Glomerular endothelial cell (primary cell): ENCODE measurements at regions not wholly inside any gene's neighbourhood (a gene's known extent, or its start where the extent isn't known, plus 50 kb on each side); places are given as distances from the start of the nearest gene placed in this dataset.

Experiments used
- DNase-seq: peaks from one replicate; pipeline ENCODE4 v3.0.0-alpha.2; 2011; ENCODE audit warnings: low read depth, low spot score; ENCODE audit errors: extremely low read depth

- no peak for DNase-seq
These were observed 573.3 kb upstream of the CTNND2 start for GRCh38 chr5:12477554-12477953.

DNA sequence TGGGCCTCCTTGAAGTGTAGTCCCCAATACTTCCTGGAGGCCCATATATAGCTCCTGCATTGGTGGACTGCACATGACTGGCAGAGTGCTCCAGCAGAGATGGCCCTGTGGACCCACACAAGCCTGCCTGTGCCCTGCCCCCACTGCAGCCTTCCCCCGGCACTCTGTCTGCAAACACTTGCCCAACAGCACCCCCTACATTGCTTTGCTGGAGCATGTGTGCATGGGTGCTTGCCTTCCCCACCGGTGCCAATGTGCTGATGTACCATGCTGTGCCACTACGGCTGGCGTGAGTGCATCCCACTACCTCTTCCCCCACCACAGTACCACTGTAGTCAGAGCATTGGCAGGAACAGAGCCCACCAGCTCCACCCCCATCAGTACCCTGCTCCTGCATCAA, 563.6 kb upstream of the CTNND2 start:
- DNase-seq = no peak

GRCh38 chr5:12460493-12461261, 556.4 kb upstream of the CTNND2 start:
- DNase-seq = no peak

DNA sequence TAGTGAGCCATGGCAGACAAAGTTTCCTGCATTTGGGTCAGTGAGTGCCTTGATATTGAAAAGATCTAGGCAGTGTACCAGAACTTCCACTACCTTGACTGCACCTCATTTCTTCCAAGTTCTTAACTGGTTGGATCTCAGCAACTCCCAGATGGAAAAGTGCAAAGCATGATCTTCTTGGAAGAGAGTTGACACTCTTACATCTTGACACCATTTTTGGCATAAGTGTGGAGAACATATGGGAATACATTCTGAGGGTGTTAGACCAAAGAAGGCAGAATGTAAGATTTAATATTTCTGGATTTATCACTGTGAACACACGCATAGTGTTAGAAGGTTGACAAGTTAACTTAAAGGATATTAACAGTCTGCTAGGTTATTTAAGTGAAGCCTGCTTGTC, 555.1 kb upstream of the CTNND2 start:
- no peak for DNase-seq

GRCh38 chr5:12419075-12419474, 514.8 kb upstream of the CTNND2 start:
- DNase-seq = no peak

DNA sequence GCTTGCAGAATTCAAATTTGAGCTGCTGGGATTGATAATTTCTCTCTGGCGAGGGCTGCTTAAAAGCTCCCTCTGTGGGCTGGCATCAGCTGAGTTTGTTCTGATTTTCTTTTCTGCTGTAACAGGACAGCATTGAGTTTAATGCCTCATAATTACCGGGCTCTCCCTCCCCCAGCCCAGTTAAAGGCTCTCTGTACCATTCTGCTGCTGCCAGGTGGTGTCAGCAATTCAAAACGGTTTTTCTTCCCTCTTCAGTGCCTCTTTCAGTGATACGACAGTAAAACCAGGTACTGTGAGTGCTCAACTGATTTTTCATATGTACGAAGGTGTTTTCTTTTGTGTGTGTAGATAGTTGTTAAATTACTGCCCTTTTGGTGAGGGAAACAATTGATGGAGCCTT, 509.3 kb upstream of the CTNND2 start:
- DNase-seq = no peak

GRCh38 chr5:12413075-12413474, 508.8 kb upstream of the CTNND2 start:
- no peak for DNase-seq

DNA sequence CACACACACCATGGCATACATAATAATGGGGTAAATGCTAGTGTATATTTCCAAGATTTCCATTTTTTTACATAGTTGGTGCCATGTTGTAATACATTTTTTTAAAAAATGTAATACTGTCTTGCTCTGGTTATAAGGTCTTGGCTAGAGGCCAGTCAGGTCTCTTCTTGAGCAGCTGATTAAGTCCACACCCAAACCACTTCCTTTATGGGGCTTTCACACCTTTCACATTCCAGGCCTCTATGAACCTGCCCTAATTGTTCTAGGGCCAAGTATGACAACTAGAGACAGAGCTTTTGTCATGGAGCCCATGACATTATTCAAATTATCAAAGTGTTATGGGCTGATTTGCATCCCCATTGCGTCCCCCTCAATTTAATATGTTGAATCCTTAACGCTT, 495.6 kb upstream of the CTNND2 start:
- no peak for DNase-seq

GRCh38 chr5:12392246-12392645, 488.0 kb upstream of the CTNND2 start:
- DNase-seq = no peak

- no peak for DNase-seq
These were observed 480.8 kb upstream of the CTNND2 start for GRCh38 chr5:12385095-12385494.

DNA sequence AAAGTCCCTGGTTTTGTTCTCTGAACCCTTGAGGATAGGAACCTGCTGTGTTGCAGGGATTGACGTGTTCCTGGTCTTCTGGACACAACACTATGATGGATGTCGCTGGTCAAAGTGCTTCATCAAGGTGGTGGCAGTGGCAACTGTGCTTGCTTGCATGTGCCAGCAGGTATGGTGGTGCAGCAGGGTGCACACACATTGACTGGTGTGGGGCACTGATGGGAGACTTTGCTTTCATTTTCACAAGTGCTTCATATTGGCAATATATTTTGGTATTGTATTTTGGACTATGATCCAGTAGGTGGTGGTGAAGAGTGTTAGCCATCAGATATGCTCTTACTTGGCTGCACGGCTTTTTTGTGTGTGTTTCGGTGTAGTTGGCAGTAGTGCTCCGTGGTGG, 479.8 kb upstream of the CTNND2 start:
- no peak for DNase-seq

- no peak for DNase-seq
These were observed 463.7 kb upstream of the CTNND2 start for GRCh38 chr5:12367973-12368372.

GRCh38 chr5:12360218-12360617, 456.0 kb upstream of the CTNND2 start:
- no peak for DNase-seq

DNA sequence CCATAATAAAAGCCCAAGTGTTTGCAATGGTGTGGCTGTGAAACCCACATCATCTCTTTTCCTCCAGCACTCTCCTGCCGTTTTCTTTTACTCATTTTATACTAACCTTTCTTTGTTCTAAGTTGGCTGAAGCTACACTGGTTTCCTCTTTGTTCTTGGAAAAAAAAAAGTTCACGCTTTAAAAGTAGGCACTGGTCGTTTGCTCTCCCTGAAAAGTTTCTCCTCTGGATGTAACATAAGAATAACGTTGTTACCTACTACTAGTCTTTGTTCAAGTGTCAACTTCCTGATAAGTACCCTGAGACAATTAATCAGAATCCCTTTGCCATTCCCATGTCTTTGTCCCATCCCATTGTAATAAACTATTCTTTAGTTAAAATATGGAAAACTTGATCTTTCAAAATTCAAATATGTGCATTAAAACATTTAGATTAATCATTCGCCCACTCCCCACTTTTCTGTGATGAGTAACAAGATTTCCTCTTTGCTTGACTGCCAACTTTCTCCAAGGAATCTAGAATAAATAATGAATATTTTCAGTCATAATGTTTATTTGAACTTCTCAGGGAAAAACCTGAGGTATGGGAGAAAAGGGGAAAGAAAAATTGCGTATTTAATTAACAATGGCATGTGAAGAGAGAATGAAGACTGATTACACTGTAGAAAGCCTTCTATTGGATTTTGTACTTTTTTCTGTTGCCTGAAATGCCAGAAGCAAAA, 454.3 kb upstream of the CTNND2 start:
- no peak for DNase-seq

DNA sequence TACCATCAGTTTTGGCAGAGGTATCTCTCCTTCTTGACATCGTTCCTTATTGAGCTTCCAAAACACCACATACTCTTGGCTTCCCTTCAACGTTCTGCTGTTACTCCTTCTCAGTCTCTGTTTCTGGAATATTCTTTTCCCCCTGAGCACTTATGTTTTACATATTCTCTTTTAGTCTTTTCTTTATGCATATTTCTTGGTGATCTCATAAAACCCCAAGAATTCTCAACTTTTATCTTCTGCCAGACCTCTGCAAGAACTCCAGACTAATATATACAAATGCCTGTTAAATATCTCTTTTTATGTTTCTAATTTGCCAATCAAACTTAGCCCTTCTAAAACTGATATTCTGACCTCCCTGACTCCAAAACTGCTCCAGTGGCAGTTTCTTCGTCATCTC, 453.4 kb upstream of the CTNND2 start:
- DNase-seq = no peak

DNA sequence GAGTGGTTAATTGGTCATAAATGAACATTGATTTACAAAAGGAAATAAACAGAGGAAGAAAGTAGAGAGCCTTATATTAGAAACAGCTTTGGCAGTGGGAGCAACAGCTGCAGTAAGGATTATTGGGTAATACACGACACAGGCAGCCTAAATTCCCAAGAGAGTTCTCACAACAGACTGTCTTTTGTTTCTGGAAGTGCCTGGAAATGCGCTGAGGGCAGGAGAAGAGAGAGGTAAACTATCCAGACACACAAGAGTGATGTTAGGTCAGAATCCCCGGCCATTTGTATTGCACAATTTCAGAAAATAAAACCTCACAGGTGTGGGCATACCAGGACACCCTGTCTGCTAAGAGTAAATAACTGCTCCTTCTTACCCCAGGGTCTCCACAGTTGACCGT, 450.4 kb upstream of the CTNND2 start:
- no peak for DNase-seq

- DNase-seq = no peak
These were observed 439.3 kb upstream of the CTNND2 start for GRCh38 chr5:12343558-12343957.

DNA sequence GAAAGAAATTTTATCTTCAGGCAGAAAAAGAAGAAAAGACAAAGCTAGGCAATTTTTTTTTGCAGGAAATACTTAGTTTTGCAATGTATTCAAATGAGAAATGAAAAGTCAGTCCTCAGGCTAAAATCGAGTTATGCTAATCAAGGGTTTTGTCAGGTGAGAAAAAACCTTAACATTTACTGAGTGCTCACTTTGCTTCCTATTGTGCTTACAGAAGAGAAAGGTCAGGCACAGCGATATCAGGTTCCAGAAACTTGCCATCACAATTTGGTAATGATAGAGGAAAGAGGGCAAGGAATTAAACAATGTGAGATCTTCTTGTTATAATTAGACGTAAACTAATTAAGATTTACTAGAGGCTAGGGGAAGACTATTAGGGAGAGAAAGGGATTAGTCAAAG, 431.7 kb upstream of the CTNND2 start:
- no peak for DNase-seq

GRCh38 chr5:12332480-12332879, 428.2 kb upstream of the CTNND2 start:
- no peak for DNase-seq

- DNase-seq = no peak
These were observed 426.8 kb upstream of the CTNND2 start for GRCh38 chr5:12330993-12331588.

DNA sequence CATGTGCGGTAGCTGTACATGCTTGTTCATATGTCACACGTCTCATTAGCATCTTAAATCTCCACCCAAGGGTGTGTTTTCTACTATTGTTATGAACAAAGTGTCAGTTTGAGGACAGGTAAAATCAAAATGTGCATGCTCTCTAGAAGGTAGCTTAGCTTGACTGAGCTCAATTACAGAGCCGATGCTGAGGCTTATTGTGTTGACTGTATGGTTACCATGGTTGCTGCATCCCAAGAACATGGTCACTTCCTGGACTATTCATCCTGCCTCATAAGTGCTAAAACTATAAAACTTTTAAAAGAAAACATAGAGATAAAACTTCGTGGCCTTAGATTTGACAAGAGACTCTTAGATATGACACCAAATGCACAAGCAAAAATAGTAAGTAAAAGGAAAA, 426.1 kb upstream of the CTNND2 start:
- no peak for DNase-seq

DNA sequence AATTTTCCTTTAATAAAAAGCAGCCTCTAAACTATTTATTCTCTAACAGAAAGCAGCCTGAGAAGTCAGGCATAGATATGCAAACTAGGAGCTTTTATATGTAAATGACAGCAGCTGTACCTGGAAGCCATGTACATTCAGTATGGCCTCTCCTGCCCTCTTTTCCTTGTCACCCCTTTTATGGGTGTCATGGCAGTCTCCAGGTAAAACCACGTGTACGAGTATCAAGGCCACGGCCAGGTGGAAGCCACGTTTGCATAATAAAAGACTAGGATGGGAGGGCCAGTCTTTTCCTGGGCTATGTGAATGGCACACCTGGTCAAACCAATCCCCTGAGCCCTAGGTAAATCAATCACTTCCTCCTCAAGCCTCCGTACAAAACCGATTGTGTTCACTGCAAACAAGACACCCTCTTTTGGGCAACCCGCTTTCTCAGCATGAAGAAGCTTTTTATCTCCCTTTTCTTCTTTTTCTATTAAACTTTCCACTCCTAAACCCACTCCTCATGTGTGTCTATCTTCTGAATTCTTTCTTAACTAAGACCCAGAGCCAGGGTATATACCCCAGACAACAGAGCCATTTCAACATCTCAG, 419.5 kb upstream of the CTNND2 start:
- DNase-seq = no peak
